WTC11 (cell line): ENCODE measurements at regions not wholly inside any gene's neighbourhood (a gene's known extent, or its start where the extent isn't known, plus 50 kb on each side); places are given as distances from the start of the nearest gene placed in this dataset.

Experiments
- FOXK1 ChIP-seq: sonication (generic); formaldehyde crosslinking; IDR thresholded peaks from 2 replicates; pipeline ENCODE4 v1.8.0; 2022; ENCODE audit warnings: mild to moderate bottlenecking, moderate library complexity, missing genetic modification reagents
- GABPB1 ChIP-seq: sonication (generic); formaldehyde crosslinking; IDR thresholded peaks from 2 replicates; pipeline ENCODE4 v1.8.1; 2023; ENCODE audit warnings: mild to moderate bottlenecking, missing genetic modification reagents
- IRF2 ChIP-seq: sonication (generic); formaldehyde crosslinking; IDR thresholded peaks from 2 replicates; pipeline ENCODE4 v1.8.0; 2022; ENCODE audit warnings: low read depth, missing genetic modification reagents, borderline replicate concordance
- NR2C2 ChIP-seq: sonication (generic); formaldehyde crosslinking; IDR thresholded peaks from 2 replicates; pipeline ENCODE4 v1.8.0; 2022; ENCODE audit warnings: mild to moderate bottlenecking, missing genetic modification reagents
- ZNF138 ChIP-seq: sonication (generic); formaldehyde crosslinking; conservative IDR thresholded peaks from 2 replicates; pipeline ENCODE4 v1.8.1; 2022; ENCODE audit warnings: mild to moderate bottlenecking, moderate library complexity, missing genetic modification reagents
- TF ChIP-seq, protein P1 (sequence below): sonication (generic); formaldehyde crosslinking; IDR thresholded peaks from 2 replicates; pipeline ENCODE4 v1.8.1; 2022; ENCODE audit warnings: mild to moderate bottlenecking, missing genetic modification reagents, moderate library complexity, borderline replicate concordance
- TF ChIP-seq, protein P2 (sequence below): sonication (generic); formaldehyde crosslinking; IDR thresholded peaks from 2 replicates; pipeline ENCODE4 v1.8.1; 2023; ENCODE audit warnings: mild to moderate bottlenecking, missing genetic modification reagents
- TF ChIP-seq, protein P3 (sequence below): fragments of 200-600 bp; IDR thresholded peaks from 2 replicates; pipeline ENCODE4 v1.8.0; 2022; ENCODE audit warnings: antibody characterized with exemption

DNA sequence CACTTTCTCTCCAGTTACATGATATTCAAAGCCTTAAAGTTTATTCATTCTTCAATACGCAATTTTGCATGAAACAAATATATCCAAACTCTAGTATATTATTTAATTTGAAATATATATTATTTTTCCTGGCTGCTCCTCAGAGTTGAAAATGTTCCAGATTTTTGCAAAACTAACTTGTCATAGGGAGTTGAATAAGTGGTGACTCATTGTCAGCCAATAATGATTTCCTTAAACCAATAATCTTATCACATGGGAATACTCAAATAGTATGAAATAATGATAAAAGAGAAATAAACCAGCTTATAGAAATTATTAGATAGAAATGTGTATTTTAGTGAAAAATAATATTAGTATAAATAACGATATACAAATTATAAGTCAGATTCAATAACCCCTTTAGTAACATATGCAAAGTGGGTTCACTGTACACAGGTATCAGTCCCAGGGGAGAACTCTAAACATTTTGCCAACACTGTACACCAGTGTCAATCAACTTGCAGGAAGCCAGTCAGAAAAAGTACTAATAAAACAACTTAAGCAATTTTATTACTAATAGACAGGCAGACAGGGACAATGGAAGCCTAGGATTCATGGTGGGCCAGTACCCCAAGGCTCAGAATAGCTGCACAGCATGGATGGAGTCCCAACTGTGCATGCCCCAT is 222.6 kb upstream of the KLHL1 start:
- TF ChIP-seq NR2C2 (CRISPR knock-in tag) = no peak
- TF ChIP-seq ZNF138 (CRISPR knock-in tag) = no peak
- TF ChIP-seq, protein P1, sequence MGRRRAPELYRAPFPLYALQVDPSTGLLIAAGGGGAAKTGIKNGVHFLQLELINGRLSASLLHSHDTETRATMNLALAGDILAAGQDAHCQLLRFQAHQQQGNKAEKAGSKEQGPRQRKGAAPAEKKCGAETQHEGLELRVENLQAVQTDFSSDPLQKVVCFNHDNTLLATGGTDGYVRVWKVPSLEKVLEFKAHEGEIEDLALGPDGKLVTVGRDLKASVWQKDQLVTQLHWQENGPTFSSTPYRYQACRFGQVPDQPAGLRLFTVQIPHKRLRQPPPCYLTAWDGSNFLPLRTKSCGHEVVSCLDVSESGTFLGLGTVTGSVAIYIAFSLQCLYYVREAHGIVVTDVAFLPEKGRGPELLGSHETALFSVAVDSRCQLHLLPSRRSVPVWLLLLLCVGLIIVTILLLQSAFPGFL = no peak
- TF ChIP-seq, protein P2, sequence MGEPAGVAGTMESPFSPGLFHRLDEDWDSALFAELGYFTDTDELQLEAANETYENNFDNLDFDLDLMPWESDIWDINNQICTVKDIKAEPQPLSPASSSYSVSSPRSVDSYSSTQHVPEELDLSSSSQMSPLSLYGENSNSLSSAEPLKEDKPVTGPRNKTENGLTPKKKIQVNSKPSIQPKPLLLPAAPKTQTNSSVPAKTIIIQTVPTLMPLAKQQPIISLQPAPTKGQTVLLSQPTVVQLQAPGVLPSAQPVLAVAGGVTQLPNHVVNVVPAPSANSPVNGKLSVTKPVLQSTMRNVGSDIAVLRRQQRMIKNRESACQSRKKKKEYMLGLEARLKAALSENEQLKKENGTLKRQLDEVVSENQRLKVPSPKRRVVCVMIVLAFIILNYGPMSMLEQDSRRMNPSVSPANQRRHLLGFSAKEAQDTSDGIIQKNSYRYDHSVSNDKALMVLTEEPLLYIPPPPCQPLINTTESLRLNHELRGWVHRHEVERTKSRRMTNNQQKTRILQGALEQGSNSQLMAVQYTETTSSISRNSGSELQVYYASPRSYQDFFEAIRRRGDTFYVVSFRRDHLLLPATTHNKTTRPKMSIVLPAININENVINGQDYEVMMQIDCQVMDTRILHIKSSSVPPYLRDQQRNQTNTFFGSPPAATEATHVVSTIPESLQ = no peak
- TF ChIP-seq, protein P3, sequence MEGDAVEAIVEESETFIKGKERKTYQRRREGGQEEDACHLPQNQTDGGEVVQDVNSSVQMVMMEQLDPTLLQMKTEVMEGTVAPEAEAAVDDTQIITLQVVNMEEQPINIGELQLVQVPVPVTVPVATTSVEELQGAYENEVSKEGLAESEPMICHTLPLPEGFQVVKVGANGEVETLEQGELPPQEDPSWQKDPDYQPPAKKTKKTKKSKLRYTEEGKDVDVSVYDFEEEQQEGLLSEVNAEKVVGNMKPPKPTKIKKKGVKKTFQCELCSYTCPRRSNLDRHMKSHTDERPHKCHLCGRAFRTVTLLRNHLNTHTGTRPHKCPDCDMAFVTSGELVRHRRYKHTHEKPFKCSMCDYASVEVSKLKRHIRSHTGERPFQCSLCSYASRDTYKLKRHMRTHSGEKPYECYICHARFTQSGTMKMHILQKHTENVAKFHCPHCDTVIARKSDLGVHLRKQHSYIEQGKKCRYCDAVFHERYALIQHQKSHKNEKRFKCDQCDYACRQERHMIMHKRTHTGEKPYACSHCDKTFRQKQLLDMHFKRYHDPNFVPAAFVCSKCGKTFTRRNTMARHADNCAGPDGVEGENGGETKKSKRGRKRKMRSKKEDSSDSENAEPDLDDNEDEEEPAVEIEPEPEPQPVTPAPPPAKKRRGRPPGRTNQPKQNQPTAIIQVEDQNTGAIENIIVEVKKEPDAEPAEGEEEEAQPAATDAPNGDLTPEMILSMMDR = no peak
- no peak for TF ChIP-seq GABPB1 (CRISPR knock-in tag)
- TF ChIP-seq FOXK1 (CRISPR knock-in tag) = no peak
- no peak for TF ChIP-seq IRF2 (CRISPR knock-in tag)
